GM19351 (cell line): ENCODE measurements at regions not wholly inside any gene's neighbourhood (a gene's known extent, or its start where the extent isn't known, plus 50 kb on each side); places are given as distances from the start of the nearest gene placed in this dataset.
"Not testable (repeated sequence)": the region's sequence is repeated elsewhere in the genome, so short reads cannot be mapped to it uniquely, and the experiment has no call there.

ENCODE experiments used
- ATAC-seq: cut with Tn5 transposase; IDR thresholded peaks from one replicate; pipeline ENCODE4 v1.9.1; 2021; ENCODE audit warnings: mild to moderate bottlenecking, moderate library complexity; ENCODE audit not compliant: unreplicated experiment

DNA sequence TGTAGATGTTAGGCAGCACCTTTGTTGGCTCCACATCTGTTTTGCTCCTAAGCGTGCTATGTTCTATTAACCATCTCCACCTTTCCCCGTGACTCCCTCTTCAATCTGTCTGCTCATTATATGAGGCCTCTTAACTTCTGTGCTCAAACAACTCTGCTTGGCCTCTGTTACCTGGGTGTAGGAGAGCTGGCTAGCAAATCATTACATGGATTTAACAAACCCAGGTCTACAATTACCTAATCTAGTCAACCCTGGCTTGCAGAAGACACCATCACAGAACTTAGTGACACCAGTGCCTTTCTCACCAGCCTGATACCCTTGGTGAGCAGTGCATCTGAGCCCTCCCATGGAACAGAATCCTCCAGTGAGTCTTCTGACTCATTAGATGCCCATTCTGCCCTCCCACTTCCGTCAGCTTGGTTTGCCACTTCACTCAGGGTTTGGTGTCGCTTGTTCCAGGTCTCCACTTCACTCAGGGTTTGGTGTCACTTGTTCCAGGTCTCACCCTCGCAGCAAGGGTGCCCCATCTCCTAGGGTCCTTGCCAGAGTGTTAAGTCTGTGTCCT lies 92.0 kb upstream of the KIF26B start:
- no peak for ATAC-seq

DNA sequence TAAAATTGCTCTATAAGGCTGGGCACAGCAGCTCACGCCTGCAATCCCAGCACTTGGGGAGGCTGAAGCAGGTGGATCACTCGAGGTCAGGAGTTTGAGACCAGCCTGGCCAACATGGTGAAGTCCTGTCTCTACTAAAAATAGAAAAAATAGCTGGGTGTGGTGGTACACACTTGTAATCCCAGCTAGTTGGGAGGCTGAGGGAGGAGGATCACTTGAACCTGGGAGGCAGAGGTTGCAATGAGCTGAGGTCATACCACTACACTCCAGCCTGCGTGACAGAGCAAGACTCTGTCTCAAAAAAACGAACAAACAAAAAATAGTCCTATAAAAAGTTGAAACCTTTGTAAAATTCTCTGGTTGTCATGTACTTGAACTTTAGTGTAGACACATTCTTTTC lies 93.0 kb upstream of the KIF26B start:
- ATAC-seq, result not testable (repeated sequence)

DNA sequence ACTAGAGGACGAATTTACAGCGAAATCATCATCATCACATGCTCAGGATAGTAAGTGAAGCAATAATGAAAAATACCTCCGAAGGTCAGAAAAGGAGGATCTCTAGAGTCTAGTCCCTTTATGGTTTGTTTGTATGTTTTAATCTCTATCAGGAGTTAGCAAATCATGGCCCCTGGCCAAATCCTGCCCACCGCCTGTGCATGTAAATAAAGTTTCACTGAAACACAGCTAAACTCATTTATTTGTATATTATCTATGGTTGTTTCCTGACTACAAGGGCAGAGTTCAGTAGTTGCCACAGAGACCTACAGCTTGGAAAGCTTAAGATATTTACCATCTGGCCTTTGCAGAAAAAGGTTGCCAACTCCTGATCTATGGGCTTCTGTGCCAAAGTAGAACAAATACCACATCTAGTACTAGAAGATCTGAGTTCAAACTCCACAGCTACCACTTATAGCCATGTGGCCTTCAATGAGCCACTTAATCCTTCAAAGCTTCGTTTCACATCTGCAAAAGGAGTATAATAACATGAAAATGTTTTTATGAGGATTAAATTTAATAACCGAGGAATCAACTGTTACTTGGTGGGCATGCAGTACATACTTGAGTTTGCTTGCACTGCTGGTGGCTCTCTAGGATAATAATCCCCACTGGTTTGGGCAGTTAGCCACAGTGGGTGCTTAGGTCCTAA lies 94.0 kb upstream of the KIF26B start:
- no peak for ATAC-seq

DNA sequence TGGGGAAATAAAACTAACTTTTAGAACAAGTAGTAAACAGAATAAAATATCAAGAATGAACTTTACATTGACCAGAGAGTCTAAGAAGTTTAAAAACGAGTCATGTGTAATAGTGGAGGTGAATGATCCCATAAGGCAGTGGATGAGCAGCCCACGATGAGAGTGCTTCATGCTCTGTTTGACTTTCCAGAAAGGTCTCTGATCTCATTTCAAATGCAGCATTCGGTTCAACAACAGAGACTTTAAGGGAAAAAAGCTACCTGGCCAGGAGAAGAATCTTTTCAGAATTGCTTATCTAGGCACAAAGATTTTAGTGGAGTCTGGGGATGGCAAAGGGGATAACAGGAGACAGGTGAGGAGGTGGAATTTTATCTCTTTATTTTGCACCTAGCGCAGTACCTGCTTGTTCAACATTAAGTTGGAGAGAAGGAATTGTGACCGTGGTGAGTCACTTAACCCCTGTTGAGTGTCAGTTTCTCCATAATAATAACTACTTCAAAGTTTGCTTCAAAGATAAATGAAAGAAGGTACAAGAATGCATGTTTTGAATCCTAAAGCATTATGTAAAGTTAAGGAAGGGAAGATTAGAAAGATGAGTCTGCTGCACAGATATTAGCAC lies 94.9 kb upstream of the KIF26B start:
- ATAC-seq, result no peak

DNA sequence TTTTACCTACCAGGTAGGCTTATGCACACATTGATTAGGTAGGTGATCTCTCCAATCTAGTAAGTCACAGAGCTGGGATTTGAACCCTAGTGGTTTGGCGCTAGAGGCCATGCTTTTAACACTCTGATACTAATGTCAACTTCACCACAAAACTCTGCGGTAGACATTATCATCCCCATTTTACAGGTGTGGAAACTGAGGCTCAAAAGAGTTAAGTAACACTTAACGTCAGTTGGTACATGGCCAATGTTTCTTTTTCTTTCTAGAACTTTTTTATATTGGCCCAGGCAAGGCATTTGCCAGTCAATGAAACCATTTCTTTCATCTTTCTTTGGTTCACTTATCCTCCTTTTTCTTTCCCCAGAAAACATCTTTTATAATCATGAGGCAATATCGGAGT lies 95.9 kb upstream of the KIF26B start:
- no peak for ATAC-seq

DNA sequence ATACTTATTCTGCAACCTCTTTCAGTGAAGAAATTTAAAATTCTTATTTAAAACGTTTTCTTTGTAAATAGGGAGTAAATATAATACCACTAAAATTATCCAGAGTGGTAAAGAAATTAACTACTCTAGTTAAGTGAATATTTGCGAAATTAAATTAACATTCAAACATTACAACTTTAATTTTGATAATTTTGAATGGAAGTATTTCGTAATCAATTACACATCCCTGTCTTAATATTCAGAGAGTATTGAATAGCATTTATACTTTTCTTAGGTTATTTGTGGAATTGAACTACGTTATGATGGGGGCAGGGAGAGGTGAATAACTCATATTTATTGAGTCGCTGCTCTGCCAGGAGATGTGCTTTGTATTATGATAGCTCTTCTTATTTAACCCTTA lies 96.3 kb upstream of the KIF26B start:
- ATAC-seq, result no peak

DNA sequence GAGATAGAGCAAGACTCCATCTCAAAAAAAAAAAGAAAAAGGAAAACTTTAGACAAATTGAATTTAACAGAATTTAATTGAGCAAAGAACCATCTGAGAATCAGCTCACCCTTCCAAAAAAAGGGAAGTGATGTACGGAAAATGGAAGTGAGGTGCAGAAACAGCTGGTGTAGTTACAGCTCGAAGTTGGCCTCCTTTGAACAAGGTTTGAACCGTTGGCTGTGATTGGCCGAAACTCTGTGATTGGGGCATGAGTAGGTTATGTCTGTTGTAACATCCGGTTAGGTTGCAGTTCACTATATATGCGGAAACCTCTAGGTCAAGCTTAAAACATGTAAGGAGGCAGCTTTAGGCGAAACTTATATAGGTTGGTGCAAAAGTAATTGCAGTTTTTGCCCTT lies 97.9 kb upstream of the KIF26B start:
- ATAC-seq, result no peak

DNA sequence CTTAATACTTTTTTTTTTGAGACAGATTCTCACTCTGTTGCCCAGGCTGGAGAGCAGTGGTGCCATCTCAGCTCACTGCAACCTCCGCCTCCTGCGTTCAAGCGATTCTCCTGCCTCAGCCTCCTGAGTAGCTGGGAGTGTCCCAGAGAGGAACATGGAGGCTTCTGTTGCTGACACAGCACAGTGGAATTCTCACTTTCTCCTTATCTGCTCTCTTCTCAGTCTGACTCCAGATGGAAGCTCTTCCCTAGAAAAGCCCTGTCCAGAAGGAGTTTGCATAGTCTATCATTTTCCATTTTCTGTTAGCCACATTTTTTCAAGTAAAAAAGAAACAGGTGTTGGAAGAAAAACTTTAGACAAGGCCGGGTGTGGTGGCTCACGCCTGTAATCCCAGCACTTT lies 98.5 kb upstream of the KIF26B start:
- not testable (repeated sequence) for ATAC-seq

DNA sequence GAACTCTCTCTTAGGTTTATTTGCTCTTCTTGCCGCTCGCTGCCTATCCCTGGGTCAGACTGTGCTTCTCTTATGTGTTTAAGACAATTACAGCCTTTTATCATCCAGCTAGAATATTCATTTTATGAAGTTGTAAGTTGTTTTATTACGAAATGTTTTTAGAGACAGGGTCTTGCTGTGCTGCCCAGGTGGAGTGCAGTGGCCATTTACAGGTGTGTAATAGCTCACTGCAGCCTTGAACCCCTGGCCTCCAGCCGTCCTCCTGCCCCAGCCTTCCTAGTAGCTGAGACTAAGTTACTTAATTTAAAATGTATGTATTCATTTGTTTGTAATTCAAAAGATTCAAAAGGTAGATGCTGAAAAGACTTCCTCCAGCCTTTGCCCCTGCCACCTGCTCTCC lies 99.0 kb upstream of the KIF26B start:
- no peak for ATAC-seq

DNA sequence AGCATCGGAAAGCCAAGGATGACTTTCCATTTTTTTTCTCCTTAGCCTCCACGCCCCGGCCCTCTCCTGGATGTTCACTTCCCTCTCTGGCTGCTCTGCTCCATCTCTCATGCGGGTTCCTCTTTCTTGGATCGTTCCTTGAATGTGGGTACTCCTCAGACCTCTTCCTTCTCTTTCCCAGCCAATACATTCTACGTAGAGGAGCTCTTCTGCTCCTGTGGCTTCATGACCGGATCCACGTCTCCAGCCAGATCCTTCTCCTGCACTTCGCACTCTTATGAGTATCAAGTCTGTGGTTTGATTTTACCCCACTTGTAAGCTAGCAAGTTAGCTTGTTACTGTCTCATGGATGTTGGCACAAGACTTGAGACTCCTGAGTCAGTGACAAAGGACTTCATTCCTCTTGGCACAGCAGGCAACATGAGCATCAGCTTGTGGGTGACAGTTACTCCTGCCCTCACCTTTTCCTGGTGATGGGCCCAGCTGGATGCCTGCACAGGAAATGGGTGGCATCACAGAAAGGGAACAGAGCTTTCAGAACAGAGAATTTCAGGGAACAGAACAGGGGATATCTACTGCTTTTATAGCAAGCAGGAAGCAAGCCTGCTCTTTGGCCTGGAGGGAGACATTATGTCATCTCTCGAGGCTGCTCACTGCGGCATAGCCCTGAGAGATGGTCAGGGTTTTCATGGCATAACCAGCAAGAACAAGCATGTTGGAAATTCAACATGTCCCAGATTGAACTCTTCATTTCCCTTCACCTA lies 100.1 kb upstream of the KIF26B start:
- no peak for ATAC-seq

DNA sequence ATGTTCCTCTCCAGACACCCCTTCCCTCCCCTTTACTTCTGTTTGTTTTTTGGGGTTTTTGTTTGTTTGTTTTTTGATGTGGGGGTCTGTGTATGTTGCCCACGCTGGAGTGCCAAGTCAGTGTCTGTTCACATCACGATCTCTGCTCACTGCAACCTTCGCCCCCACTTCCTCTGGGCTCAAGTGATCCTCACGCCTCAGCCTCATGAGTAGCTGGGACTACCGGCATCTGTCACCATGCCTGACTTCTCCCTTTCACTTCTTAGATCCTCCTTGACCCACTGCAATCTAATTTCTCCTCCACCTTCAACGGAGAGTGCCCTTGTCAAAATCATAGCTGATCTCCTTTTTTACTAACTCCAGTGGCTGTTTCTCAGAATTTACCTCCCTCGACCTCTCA lies 100.7 kb upstream of the KIF26B start:
- no peak for ATAC-seq

DNA sequence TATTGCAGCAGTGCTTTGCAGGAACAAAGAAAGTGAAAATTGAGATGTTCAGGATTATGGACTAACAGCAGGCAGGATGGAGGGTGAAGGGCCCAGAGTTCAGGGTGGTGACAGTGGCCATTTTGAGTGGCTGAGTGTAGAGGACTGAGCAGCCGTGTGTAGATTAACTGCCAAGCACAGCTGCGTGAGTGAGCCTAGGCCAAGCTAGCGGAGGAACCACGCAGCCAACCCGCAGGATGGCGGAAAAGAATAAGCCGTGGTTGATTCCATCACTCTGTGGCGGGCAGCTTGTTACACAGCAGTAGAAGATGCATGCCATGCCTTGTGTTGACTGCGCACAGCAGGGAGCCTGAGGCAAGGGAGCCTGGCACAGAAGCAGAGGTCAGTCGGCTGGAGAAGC lies 102.5 kb upstream of the KIF26B start:
- ATAC-seq, result no peak

DNA sequence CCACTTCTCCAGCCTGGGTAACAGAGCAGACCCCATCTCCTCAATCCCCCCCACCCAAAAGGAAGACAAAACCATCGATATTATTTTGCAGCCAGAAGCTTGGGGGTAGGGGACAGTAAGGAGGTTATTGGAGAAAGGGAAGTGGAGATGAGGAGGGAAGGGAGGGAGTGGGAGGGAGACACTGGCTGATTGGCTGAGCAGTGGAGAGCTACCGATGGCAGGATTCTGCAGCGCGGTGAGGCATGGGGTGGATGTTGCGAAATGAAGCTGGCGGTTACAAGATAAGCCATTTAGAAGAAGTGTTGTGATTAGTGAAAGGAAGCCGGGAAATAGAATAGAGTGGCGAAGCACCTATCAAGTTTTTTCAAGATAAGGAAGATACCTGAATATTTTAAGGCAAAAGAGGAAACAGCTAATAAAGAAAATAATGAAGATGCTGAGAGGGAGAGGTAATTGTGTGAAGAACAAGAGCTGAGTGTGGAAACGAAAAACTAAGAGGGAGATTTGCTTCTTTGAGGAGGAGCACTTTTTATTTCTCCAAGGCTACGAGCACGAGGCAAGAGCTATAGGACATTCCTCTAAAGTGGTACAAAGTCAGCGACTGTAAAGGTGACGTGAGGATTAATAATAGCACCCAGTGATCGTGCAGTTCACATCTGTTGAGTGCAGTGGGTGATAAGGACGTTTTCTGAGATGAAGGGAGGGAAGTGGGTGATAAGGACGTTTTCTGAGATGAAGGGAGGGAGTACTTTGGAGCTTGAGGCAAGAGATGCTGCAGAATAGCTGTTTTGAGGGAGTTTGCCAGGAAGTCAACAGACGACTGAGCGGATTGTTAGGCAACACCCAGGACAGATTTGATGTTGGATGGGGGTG lies 103.2 kb upstream of the KIF26B start:
- ATAC-seq, result no peak

DNA sequence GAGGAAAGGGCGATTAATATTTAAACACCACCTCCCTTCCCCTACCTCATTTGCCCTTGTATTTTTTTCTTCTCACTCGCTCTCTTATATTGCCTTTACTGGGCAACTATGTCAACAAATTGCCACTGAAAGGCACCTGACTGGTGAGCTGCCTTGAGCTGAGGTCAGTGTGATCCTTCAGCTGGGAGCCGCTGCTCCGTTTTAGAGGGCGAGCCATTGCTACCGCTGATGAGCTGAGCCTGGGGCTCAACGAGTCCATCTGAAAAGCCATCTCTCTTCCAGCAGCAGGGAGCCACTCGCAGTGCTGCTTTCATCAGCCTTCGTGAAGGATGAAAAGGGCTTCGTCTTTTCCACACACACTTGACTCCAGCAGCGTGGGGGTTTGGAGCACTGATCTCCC lies 108.0 kb upstream of the KIF26B start:
- no peak for ATAC-seq

DNA sequence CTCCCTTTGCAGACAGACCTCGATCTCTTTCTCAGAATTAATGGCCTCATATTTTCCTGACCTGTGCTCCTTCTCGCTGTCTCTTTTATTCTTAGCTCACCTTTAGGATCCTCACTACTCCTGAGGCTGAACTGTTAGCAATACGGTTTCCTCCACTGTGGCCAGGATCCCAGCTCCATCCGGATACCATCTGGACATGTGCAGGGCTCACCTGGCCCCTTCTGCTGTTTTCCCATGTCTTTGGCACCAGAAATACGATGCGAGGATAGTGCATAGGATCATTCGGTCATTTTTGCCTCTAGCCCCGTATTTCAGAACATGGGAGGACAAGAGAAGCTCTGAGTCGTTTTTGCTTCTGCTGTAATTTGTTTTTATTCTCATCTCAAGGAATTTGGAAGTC lies 108.5 kb upstream of the KIF26B start:
- no peak for ATAC-seq

DNA sequence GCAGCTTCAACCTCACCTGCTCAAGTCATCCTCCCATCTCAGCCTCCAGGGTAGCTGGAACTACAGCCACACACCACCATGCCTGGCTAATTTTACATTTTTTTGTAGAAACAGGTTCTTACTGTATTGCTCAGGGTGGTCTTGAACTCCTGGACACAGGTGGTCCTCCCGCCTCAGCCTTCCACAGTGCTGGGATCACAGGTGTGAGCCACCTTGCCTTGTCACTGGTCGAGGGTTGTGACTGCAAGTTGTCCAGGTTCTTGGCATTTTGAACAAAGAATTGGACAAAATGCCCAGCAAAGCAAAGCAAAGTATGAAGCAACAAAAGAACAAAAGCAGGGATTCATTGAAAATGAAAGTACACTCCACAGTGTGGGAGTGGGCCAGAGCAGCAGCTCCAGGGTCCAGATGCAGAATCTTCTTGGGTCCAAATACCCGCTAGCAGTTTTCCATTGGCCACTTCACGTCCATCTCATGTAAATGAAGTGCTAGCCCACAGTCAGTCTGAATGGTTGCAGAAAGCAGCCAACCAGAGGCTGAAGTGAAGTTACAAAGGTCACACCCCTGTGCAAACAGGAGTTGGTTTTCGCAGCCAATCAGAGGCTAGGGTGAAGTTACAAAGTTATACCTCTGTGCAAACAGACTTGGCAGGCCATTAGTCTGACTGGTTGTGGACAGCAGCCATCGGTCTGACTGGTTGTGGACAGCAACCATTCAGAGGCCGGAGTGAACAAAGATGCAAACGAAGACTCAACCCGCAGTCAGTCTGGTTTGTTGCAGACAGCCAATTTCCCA lies 109.5 kb upstream of the KIF26B start:
- no peak for ATAC-seq

DNA sequence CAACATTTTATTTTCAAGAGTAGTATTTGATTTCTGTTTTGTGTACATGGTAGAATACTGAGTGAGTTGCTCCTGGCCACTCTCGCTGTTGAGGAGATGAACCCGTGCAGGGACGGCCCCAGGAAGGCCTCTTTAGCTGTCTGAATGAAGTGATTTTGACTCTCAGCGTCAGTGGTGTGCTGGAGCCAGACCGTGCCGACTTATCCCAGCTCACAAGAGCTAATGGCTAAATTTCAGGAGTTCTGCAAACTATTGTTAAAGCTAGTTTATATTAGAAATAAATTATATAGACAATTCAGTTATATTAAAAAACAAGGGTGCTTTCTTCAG lies 111.2 kb upstream of the KIF26B start:
- ATAC-seq, result no peak

DNA sequence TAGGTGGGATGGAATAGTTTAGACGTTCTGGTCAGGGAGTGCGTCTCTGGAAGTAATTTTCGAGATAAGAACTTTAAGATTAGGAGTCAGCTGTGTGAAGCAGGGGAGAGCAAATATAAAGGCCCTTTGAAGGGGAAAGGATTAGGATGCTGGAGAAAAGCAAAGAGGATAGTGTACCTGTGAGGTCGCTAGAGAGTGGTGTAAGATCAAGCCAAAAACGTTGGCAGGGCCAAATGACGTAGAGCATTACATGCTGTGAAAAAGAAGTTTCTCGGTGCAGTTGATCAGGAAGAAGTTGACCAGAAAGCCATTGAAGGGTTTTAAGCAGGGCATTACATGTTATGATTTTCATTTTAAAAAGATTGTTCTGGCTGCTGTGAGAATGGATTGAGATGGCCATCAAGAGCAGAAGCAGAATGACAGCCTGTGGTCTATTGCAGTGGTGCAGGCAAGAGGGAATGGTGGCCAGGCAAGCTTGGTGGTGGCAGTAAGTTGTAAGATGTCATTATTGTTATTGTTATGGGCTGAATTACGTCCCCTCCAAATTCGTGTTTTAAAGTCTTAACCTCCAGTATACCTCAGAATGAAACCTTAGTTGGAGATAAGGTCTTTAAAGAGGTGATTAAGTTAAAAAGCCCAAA lies 113.6 kb upstream of the KIF26B start:
- no peak for ATAC-seq

DNA sequence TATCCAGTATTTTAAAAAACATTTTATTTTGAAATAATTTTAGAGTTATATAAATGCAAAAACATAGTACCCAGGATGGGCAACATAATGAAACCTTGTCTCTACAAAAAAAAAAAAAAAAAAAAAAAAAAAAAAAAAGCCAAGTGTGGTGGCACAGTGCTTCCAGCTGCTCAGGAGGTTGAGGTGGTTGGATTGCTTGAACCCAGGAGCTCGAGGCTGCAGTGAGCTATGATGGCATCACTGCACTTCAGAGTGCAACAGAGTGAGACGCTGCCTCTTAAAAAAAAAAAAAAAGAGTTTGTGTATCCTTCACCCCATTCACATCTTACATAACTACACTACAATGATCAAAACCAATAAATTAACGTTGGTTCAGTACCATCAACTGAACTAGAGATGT lies 115.6 kb upstream of the KIF26B start:
- ATAC-seq, result no peak

DNA sequence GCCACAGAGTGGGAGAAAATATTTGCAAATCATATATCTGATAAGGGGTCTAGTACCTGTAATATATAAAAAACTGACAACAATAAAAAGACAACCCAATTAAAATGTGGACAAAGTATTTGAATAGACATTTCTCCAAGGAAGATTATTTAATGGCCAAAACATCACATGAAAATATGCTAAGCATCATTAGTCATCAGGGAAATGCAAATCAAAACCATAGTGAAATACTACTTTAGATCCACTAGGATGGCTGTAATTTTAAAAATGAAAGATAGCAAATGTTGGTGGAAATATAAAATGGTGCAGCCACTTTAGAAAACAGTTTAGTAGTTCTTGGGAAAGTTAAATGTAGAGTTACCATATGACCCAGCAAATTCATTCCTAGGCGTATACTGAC lies 118.7 kb upstream of the KIF26B start:
- no peak for ATAC-seq
